ENCODE measurements at regions not wholly inside any gene's neighbourhood (a gene's known extent, or its start where the extent isn't known, plus 50 kb on each side); places are given as distances from the start of the nearest gene placed in this dataset.
"Not testable (repeated sequence)": the region's sequence is repeated elsewhere in the genome, so short reads cannot be mapped to it uniquely, and the experiment has no call there.

GRCh38 chr4:84319124-84319523 is 180.0 kb downstream of the NKX6-1 start:
- no peak for TF ChIP-seq CTCF (IDR thresholded peaks at IDR 0.05; ENCODE audit: insufficient read depth, missing control alignments)
- DNase-seq (ENCODE audit: insufficient read length, low spot score), result no peak
- FAIRE-seq, result no peak

GRCh38 chr4:84317513-84317912 is 181.6 kb downstream of the NKX6-1 start:
- no peak for DNase-seq (ENCODE audit: insufficient read length, low spot score)
- no peak for TF ChIP-seq CTCF (IDR thresholded peaks at IDR 0.05; ENCODE audit: insufficient read depth, missing control alignments)
- FAIRE-seq, result no peak

GRCh38 chr4:84312426-84313012 is 186.6 kb downstream of the NKX6-1 start:
- DNase-seq (ENCODE audit: insufficient read length, low spot score) (no peak), FAIRE-seq (no peak)
- TF ChIP-seq CTCF (IDR thresholded peaks at IDR 0.05; ENCODE audit: insufficient read depth, missing control alignments), result no peak

GRCh38 chr4:84309191-84309590 is 189.9 kb downstream of the NKX6-1 start:
- FAIRE-seq, result peak; percentile 95

GRCh38 chr4:84298719-84299254 is 200.3 kb downstream of the NKX6-1 start:
- FAIRE-seq; DNase-seq (ENCODE audit: insufficient read length, low spot score): not testable (repeated sequence)

More at GRCh38 chr4:84309191-84309590, 189.9 kb downstream of the NKX6-1 start:
- TF ChIP-seq CTCF (IDR thresholded peaks at IDR 0.05; ENCODE audit: insufficient read depth, missing control alignments), result no peak
- no peak for DNase-seq (ENCODE audit: insufficient read length, low spot score)

- DNase-seq (ENCODE audit: insufficient read length, low spot score) (no peak), FAIRE-seq (no peak)
- no peak for TF ChIP-seq CTCF (IDR thresholded peaks at IDR 0.05; ENCODE audit: insufficient read depth, missing control alignments)
These were observed 200.9 kb downstream of the NKX6-1 start for GRCh38 chr4:84298023-84298718.

GRCh38 chr4:84291969-84292368 is 207.1 kb downstream of the NKX6-1 start:
- no peak for TF ChIP-seq CTCF (IDR thresholded peaks at IDR 0.05; ENCODE audit: insufficient read depth, missing control alignments)
- FAIRE-seq, result no peak
- no peak for DNase-seq (ENCODE audit: insufficient read length, low spot score)
